DMS153 treated with DMSO at 0.1 percent for 48 hours (cell line): ENCODE measurements at regions not wholly inside any gene's neighbourhood (a gene's known extent, or its start where the extent isn't known, plus 50 kb on each side); places are given as distances from the start of the nearest gene placed in this dataset.

Experiments used
- DNase-seq: peaks from one replicate; lab custom pipeline; 2025; ENCODE audit not compliant: unreplicated experiment; lab: John Stamatoyannopoulos, UW

DNA sequence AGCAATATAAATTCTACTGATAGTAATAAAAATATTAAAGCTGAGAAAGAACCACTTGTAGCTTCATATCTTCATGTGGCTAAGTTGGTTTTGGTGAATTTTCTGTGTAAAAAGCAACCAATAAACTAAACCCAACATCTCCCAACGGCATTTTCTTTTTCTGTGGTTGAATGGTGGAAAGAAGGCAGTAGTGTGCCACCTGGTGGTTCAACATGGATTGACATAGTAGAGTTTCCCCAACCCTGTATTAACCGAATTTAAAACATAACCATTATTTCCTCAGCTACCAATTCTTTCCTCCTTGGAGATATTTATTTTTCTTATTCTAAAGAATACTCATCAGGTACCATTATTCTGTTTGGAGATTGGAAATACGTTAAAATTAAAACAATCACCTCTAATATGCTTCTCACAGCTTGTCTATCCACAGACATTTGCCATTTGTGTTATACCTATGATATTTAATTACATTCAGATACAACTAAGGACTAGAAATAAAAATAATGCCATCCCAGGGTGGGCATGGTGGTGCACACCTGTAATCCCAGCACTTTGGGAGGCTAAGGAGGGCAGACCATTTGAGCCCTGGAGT lies 117.1 kb upstream of the EEF1E1 start:
- peak; percentile 12 for DNase-seq

DNA sequence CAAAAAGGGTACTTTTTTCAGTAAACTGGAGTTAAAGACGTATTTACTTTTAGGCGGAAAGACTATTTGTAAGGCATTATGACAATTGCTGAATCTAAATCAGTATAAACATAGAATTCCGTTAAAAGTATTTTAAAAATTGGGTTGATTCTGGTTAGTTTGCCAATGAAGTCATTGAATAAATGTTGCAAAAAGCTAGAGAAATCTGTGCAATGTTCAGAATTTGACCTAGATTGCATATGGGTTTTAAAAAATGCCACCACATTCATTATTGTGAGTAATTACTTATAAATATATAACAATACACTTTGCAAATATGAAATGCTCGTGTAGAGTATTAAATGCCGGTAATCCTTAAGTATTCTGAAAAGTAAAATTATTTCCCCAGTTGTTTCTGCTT lies 116.5 kb upstream of the EEF1E1 start:
- no peak for DNase-seq

DNA sequence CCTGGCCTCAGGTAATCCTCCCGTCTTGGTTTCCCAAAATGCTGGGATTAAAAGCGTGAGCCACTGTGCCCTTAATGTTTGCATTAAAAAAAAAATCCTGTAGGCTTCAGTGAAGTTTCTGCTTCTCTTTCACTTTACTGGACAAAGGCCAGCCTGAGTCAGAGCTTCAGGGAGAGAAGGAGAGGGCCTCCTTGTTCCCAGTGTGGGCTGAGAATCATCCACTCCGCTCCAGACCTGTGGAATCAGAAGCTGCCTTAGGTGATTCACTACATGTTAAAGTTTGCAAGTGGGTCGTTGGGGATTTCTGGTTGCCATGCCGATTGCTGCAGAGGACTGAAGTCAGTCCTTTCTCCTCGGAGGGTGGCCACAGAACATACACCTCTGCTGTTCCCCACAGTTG lies 113.3 kb upstream of the EEF1E1 start:
- no peak for DNase-seq

DNA sequence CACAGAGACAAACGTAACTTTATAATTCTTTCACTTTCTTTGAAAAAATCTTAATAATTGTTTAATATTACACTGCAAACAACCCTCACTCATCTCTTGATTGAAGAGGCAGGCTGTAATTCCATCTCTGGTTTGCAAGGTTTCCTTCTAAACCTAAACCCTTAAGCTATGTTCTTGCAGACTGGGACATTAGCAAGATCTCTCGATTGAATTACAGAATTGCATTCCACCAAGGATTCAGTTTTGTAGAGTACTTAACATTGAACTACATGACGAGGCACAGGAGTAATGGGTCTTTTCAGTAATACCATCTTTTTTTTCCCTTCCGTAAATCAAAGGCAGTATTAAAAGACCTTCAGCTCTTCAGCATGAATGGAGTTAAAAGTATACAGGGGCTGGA lies 111.6 kb upstream of the EEF1E1 start:
- no peak for DNase-seq

DNA sequence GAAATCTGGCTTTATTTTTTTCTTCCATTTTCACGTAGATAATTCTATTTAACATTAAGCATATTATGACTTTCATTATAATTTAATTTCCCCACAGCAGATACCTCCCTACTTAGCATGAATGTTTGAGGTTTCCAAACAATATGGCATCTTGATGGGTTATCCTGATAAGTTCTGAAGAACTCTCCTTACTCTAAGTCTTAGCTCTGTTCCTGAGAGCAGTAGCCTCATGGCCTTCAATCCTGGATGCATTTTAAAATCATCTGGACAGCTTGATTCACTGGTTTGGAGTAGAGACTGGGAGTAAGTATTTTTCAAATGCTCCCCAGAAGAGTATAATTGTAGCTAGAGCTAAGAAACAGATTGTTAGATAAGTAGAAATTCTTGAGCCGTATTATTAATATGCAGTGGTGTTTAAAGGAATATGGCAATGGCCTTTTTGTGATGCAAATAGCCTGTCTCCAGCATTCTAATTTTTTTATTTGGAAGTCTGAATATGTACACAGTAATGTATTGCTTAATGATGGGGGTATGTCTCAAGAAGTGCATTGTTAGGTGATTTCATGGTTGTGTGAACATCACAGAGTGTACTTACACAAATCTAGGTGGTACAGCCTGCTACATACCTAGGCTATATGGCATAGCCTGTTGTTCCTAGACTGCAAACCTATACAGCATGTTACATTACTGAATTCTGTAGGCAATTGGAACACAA lies 110.5 kb upstream of the EEF1E1 start:
- DNase-seq = no peak

DNA sequence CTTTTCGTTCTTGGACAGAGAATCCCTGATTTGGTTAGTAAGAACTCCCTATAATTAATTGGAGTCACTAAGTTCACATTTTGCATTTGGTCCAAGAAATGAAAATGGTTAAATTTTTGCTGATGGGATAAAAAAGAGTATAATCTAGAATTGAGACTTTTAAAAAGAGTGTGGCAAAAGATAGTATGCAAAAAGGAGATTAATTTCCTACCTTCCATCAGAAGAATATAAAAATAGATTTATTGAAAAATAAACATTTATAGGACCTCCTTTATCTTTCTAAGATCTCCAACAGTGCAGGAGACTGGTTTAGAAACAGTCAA lies 105.5 kb upstream of the EEF1E1 start:
- DNase-seq = no peak

DNA sequence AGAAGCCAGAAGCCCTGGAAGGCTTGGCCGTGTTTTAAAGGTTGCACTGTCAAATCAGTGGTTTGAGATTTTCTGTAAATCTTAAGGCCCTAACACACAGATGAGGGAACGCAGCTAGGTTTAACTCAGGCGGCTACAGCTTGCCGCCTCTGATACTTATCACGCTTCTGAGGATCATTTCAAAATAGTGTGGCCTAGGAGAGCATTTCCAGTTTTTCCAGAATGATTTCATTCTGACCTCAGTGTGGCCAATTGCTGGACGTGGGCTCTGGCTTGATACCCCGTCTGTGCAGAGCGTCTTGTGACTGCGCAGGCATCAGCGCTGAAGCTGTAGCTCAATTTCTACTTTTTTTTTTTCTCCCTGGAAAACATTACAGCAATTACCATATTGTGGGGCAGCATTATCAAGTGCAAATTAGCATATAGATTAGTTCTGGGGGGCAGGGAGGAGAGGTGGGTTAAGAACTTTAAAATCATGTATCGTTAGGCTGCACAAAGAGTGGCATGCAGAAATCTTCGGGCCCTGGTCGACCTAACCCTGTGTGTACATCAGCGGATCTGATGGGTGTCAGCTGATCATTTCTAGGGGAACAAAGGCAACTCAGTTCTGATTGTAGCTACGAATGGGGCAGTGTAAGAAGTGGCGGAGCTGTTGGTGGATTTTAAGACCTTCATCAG lies 105.0 kb upstream of the EEF1E1 start:
- DNase-seq = no peak

DNA sequence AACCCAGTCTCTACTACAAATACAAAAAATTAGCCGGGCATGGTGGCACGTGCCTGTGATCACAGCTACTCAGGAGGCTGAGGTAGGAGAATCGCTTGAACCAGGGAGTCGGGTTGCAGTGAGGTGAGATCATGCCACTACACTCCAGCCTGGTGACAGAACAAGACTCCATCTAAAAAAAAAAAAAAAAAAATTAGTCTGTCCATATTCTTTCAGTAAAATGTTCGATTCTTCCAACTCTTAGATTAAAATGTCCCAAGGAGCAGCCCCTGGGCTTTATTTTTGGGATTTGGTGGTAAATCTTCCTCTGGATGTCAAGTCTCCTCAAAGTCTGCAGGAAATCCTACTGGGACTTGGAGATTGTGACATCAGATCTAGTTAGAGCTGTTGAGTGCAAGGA lies 101.0 kb upstream of the EEF1E1 start:
- DNase-seq = no peak

DNA sequence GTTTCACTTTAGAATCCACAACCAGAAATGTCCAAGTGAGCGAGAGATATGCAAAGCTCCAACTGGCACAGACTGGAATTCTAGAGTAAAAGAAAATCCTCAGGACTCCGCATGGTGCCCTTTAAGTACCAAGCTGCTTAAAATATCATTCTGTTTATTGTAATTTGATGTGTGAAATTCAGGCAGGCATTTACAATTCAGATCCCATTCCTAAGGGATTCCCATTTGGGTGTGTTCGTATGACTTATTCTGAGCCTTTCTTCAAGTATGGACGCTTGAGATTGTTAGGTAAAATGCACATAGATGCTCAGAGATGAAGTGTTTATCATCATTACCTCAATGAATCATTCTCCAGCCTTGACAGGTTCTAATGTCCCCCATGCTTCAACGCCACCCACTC lies 99.3 kb upstream of the EEF1E1 start:
- DNase-seq = no peak

DNA sequence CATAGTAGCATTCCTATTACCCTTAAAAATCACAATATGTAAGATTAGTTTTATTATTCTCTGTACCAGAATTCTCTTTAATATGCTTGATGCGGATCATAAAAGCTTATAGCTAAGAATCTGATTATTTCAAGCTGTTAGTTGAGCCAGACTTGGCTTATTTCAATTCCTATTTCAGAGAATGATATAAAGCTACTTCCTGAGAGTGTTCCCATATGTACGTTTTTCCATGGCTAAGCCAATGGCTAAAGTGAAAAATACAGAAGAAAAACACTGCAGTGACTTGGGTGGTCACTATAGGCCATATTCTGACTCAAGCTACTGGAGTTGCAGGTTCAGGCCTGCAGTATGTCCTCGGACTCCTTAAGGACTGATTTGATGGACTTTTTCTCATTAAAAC lies 97.9 kb upstream of the EEF1E1 start:
- DNase-seq = no peak

DNA sequence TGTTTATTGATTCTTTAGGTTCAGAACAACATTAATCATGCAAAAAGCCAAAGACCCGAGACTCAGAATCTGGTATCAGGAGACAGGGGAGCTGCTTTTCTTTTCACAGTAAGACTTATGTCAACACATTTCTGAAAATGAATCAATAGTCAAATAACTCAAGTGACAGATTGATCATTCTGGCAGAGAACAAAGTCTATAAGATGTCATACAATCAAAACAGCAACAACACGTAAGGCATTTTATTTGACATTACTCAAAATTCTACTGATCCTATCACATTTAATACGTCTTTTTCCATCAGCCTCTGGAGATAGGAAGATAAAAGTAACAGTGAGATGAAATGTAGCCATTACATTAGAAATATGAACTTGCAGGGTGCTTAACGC lies 93.4 kb upstream of the EEF1E1 start:
- DNase-seq = no peak

DNA sequence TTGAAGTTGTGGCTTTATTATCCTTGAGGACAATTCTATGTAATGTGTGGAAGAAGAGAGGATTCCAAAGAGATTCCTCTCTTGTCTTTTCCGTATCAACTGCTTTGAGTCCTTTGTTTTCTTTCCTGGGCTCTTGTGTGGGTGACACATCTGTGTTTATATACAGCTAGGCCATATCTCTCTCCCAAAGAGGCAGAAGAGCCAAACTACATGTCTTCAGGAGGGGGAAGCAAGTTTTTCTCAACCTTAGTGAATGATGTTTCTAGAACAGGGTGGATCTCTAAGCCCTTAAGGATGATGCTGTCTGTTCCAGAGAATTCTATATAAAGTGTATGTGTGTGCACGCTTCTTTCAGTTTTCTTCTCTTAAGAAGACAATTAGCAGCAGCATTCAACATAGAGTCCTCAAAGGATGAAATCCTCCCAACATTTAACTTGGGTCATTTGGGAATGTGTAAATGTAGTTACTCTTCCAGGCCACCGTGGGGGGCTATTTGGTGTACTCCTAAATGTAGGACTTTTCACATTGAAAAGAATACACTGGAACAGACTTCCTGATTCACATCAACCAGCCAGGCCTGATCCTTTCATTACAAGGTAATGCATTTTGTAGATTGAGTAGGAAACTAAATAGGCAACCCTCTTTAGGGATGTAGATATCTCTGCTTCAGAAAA lies 92.8 kb upstream of the EEF1E1 start:
- no peak for DNase-seq

DNA sequence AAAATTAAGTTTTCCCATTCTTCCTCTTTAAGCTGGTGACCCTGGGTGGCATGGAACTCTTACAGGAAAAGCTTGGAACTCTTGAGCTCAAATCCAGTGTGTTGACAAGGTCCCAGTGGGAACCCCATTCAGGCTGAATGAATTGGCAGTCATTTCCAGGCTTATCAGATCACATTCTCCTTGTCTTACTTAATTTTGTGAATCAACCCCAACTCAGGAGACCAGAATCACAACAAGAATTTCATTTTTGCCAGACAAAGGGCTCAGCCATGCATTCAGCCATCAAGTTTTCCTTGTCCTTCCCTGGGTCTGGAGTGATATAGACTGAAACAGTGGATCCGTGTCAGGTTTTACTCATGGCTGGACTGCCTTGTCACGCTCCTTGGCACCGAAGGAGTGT lies 92.1 kb upstream of the EEF1E1 start:
- no peak for DNase-seq

DNA sequence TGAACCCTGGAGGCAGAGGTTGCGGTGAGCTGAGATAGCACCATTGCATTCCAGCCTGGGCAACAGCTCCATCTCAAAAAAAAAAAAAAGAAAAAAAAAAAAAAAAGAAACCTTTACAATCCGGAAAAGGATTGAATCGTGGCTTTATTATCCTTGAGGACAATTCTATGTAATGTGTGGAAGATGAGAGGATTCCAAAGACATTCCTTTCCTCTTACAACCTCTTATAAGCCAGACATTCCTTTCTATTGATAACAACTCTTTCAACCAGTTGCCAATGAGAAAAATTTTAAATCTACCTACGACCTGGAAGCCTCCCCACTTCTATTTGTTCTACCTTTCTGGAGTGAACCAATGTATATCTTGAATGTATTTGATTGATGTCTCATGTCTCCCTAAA lies 91.2 kb upstream of the EEF1E1 start:
- DNase-seq = no peak

DNA sequence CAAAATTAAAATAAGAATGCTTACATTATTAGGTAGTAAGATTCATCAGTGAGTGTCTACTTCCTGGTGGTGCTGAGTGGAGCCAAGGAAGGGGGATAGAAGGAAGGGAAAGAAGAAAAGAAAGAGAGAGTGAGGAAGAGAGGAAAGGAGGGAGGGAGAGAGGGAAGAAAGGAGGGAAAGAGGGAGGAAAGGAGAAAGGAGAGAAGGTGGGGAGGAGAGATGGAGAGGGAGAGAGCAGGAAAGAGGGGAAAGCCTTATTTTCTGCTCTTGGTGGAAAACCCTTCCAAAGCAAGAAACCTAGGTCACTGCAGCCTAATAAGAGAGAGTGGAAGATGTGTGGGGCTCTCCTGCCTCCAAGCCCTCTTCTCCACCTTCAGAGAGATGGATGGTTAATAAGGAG lies 90.2 kb upstream of the EEF1E1 start:
- no peak for DNase-seq

DNA sequence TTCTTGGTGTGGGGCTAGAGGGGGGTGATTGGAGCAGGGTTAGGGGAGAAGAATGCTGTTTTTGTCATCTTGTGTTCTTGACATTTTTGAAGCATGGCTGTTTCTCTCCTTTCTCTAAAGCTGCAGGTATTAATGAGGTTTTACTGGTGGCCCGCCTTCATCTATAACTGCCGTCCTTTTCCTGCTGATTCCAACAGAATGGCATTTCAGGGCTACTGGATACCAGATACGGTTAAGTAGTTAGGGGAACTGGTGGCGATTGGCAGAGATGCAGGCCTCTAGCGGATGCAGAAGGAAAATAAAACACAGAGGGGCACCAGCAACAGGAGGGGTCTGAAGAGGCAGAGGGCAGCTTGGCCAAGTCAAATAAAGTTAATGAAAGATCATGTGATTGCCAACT lies 89.7 kb upstream of the EEF1E1 start:
- no peak for DNase-seq

DNA sequence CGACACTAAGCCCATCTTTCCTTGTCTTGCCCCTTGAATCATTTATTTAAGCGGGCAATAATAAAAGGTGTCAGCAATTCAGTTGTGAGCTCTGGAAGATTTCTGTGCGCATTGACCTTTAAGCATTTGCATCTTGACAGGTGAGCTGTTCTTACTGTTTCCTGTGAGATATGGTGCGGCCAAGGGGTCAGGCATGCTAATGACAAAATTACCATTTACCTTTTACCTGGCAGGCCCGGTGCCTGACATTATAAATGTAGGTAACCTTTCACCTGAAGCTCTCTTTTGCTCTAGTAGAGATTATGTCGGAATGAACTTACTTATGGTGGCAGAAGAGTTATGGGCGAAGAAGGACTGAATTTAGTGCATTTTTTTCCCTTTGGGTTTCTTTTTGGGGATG lies 89.3 kb upstream of the EEF1E1 start:
- DNase-seq = no peak

DNA sequence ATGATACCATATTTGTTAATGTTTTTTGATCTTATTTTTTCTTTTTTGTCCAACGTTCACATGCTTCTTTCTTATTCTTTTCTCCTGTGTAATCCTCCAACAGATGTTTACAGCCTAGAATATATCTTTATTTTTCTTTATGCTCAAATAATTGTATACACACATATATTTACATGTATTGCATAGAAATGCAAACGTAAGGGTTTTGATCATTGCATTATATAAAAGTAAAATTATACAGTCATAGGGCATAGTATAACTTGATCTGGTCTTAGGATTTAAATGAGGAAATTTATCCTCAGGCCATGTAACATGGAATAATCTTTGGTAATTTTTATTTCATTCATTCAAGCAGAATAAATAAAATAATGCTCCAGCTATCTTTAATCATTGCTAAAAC lies 84.9 kb upstream of the EEF1E1 start:
- DNase-seq = no peak

DNA sequence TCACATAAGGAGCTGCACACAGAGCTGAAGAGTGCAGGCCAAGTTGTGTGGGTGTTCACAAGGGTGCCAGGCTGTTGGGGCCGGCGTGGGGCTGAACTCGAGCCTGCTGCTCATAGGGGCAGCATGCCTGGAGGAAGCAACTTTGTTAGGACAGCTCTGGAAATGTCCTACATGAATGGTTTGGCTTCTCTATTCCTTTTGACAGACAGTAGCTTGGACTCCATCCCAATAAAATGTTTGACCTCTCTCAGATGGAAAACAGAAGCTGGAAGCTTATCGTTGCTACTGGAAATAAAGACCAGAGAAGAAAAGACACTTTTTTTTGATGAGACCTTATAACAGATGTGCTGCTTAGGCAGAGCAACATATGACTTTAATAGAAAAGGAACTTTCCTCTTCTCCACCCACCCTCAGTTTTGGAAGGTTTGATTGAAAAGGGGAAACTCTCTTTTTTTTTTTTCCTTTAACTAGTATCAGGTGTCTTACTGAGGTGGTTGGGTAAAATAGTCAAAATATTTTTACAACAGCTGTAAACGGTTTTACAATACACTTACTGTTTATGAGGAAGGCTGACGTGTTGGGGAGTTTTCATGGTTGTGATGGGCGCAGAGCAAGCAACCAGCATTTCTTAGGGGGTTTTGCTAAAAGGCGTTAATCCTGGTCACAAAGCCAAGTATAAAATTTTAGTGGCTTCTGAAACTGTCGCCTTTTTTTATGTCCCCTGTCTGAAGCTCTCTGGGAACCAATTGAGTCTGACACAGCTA lies 80.7 kb upstream of the EEF1E1 start:
- DNase-seq = no peak

DNA sequence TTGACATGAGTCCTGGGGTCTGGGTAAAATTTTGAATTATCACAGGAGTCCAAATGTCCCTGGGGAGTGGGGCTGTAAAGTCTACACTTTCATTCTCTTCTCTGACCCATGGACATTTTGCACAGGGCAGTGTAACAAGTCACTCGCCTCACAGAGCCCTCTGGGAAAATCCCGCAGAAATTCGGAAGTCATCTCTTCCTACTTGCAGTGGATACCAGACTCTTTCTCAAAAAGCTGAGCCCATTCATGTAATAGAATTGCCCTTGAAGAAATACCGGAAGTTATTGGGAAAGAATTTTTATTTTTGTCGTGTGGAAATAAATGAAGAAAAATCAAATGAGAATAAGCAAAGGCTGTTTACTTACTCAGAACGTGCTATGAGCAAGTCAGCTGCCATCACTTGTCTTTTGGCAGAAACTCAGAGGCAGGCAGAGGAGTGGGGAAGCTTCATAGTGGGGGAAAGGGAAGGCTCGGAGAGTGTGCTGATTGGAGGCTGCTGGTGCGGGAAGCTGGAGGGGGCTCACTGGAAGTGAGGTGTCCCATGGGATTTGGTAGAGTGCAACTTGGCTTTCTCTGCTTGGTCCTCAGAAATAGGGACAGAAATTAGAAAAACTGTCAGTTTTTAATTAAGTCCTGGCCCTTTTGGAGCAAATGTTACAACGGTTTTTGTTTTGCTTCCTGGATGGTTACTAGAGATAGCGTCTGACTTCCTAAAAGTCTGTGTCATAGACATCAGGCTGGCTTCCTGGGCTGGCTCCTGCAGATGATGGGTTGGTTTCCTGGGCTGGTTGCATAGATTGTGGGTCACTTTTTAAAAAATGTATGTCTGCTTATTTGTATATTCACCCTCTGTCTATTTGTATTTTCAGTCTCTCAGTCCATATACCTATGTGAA lies 79.8 kb upstream of the EEF1E1 start:
- DNase-seq = no peak
